HepG2 (cell line): ENCODE measurements at regions not wholly inside any gene's neighbourhood (a gene's known extent, or its start where the extent isn't known, plus 50 kb on each side); places are given as distances from the start of the nearest gene placed in this dataset.

Experiments
- ATAC-seq: fragments of 200-7000 bp; cut with Tn5 transposase; 3 replicates; pipeline ENCODE4 v1.9.1; 2020; ENCODE audit warnings: mild to moderate bottlenecking, moderate library complexity
- BruUV-seq: library from RNA; stranded (reverse); fragments of 400-500 nt; replicated peaks from 2 replicates; lab custom pipeline; 2021; lab: Mats Ljungman, UMichigan
- CTCF ChIA-PET: fragments of 300-600 bp; formaldehyde crosslinking; extraction: SDS; loops from one replicate; lab custom pipeline; 2021; ENCODE audit warnings: low total read pairs, inconsistent platforms, low intra/inter-chr PET ratio; lab: Yijun Ruan, JAX
- POLR2A ChIA-PET: fragments of 350-600 bp; sonication (Branson Sonifier 250); formaldehyde crosslinking; loops from one replicate; lab custom pipeline; 2020; ENCODE audit warnings: antibody characterized with exemption, inconsistent platforms; lab: Yijun Ruan, JAX
- DNase-seq: peaks from one replicate; pipeline ENCODE4 v3.0.0-alpha.2; 2015; ENCODE audit warnings: low spot score
- FAIRE-seq: peaks from 3 replicates; lab custom pipeline; 2011; peaks lifted over from hg19 to GRCh38; lab: Jason Lieb, UNC
- H2AFZ ChIP-seq: one replicate; pipeline ENCODE4 v1.6.1; 2011; ENCODE audit warnings: low read length, inconsistent platforms
- H3K27ac ChIP-seq: fragments of 300-600 bp; 3 replicates; pipeline ENCODE4 v1.8.0; 2011; ENCODE audit warnings: mixed run types, mild to moderate bottlenecking, mixed read lengths, low read length, inconsistent platforms; ENCODE audit not compliant: insufficient read depth; ENCODE audit errors: extremely low read length
- H3K27me3 ChIP-seq, 2 experiments: fragments of 200-600 bp in 1 of 2; 2 replicates in 1 of 2; 3 replicates in 1 of 2; pipeline versions ENCODE4 v1.6.0 to v1.8.0; 2011; ENCODE audit warnings: low read length in 2 of 2, mild to moderate bottlenecking in 2 of 2, moderate library complexity in 2 of 2, inconsistent platforms in 1 of 2; ENCODE audit not compliant: insufficient read depth in 2 of 2, control insufficient read depth in 1 of 2
- H3K36me3 ChIP-seq, 2 experiments: fragments of 200-600 bp in 1 of 2; replicated peaks in 1 of 2; 2 replicates in 1 of 2; 3 replicates in 1 of 2; pipeline versions ENCODE4 v1.5.1 to v1.8.0; 2011; ENCODE audit warnings: low read length in 2 of 2, inconsistent platforms in 1 of 2; ENCODE audit not compliant: insufficient read depth in 2 of 2, control insufficient read depth in 1 of 2
- H3K4me1 ChIP-seq: 2 replicates; pipeline ENCODE4 v1.5.1; 2012; ENCODE audit warnings: low read length, inconsistent platforms; ENCODE audit not compliant: insufficient read depth
- H3K4me2 ChIP-seq: 2 replicates; pipeline ENCODE4 v1.6.0; 2011; ENCODE audit warnings: low read depth, low read length, inconsistent platforms
- H3K4me3 ChIP-seq, 3 experiments: fragments of 200-600 bp in 1 of 3; sonication (generic), shearing (Covaris generic) in 1 of 3; replicated peaks in 1 of 3; 2 replicates each; pipeline ENCODE4 v1.5.1; 2011 to 2016; ENCODE audit warnings: low read length in 3 of 3, inconsistent platforms in 2 of 3, low read depth in 2 of 3, mild to moderate bottlenecking in 2 of 3, control low read depth in 1 of 3, mixed read lengths in 1 of 3; ENCODE audit not compliant: insufficient read depth in 1 of 3
- H3K79me2 ChIP-seq: one replicate; pipeline ENCODE4 v1.6.1; 2011; ENCODE audit warnings: low read length, inconsistent platforms; ENCODE audit not compliant: insufficient read depth
- H3K9ac ChIP-seq: 2 replicates; pipeline ENCODE4 v1.6.0; 2011; ENCODE audit warnings: mild to moderate bottlenecking, low read depth, low read length, inconsistent platforms; ENCODE audit not compliant: insufficient read depth
- H3K9me3 ChIP-seq: 2 replicates; pipeline ENCODE4 v1.5.1; 2012; ENCODE audit warnings: mild to moderate bottlenecking, low read length
- H4K20me1 ChIP-seq: 2 replicates; pipeline ENCODE4 v1.6.0; 2011; ENCODE audit warnings: inconsistent platforms, mild to moderate bottlenecking, low read length, moderate library complexity; ENCODE audit not compliant: insufficient read depth
- CC2D1A ChIP-seq: sonication (generic); formaldehyde crosslinking; IDR thresholded peaks from 2 replicates; pipeline ENCODE4 v1.8.1; 2023; ENCODE audit warnings: mild to moderate bottlenecking, missing genetic modification reagents
- CENPT ChIP-seq: sonication (generic); formaldehyde crosslinking; IDR thresholded peaks from 2 replicates; pipeline ENCODE4 v1.8.0; 2022; ENCODE audit warnings: low read depth, mild to moderate bottlenecking, moderate library complexity, missing genetic modification reagents
- CREB1 ChIP-seq, 2 experiments: fragments of 450-650 bp in 1 of 2; IDR thresholded peaks; 2 replicates each; pipeline ENCODE4 v1.6.1; 2016 to 2017; ENCODE audit warnings: control low read depth in 1 of 2, mild to moderate bottlenecking in 1 of 2, missing compliant biosample characterization in 1 of 2, missing genetic modification characterization in 1 of 2
- CSRNP2 ChIP-seq: sonication (generic); formaldehyde crosslinking; conservative IDR thresholded peaks from 2 replicates; pipeline ENCODE4 v1.8.0; 2022; ENCODE audit warnings: low read depth, missing genetic modification reagents
- ERF ChIP-seq: IDR thresholded peaks from 2 replicates; pipeline ENCODE4 v1.6.1; 2018; ENCODE audit warnings: missing biosample characterization, missing genetic modification reagents
- FOSL2 ChIP-seq: sonication (generic); formaldehyde crosslinking; IDR thresholded peaks from 2 replicates; pipeline ENCODE4 v1.4.0; 2020; ENCODE audit warnings: missing genetic modification reagents
- GLMP ChIP-seq: sonication (generic); formaldehyde crosslinking; IDR thresholded peaks from 2 replicates; pipeline ENCODE4 v1.9.0; 2021; ENCODE audit warnings: missing genetic modification reagents, mild to moderate bottlenecking, borderline replicate concordance
- HMG20A ChIP-seq: IDR thresholded peaks from 2 replicates; pipeline ENCODE4 v1.6.1; 2016; ENCODE audit warnings: borderline replicate concordance
- NFATC3 ChIP-seq: sonication (generic); formaldehyde crosslinking; IDR thresholded peaks from 2 replicates; pipeline ENCODE4 v1.5.1; 2020; ENCODE audit warnings: mild to moderate bottlenecking, missing genetic modification reagents
- PHF20 ChIP-seq: sonication (generic); formaldehyde crosslinking; IDR thresholded peaks from 2 replicates; pipeline ENCODE4 v1.5.0; 2020; ENCODE audit warnings: mild to moderate bottlenecking, missing genetic modification reagents
- SNAPC2 ChIP-seq: sonication (generic); formaldehyde crosslinking; IDR thresholded peaks from 2 replicates; pipeline ENCODE4 v1.8.1; 2022; ENCODE audit warnings: mild to moderate bottlenecking, missing genetic modification reagents
- SNAPC5 ChIP-seq: sonication (generic); formaldehyde crosslinking; IDR thresholded peaks from 2 replicates; pipeline ENCODE4 v1.8.1; 2023; ENCODE audit warnings: mild to moderate bottlenecking, missing genetic modification reagents, borderline replicate concordance
- SRSF1 ChIP-seq: fragments of 200-400 bp; formaldehyde crosslinking; optimal IDR thresholded peaks from 2 replicates; pipeline ENCODE3; 2017; ENCODE audit warnings: mild to moderate bottlenecking, low read depth, low read length, moderate library complexity
- STAG1 ChIP-seq: sonication (generic); formaldehyde crosslinking; IDR thresholded peaks from 2 replicates; pipeline ENCODE4 v1.4.0; 2020; ENCODE audit warnings: missing genetic modification reagents
- TEAD2 ChIP-seq: sonication (generic); formaldehyde crosslinking; IDR thresholded peaks from 2 replicates; pipeline ENCODE4 v1.9.0; 2021; ENCODE audit warnings: missing genetic modification reagents
- ZBTB21 ChIP-seq: sonication (generic); formaldehyde crosslinking; IDR thresholded peaks from 2 replicates; pipeline ENCODE4 v1.4.0; 2020; ENCODE audit warnings: missing genetic modification reagents
- ZNF614 ChIP-seq: IDR thresholded peaks from 2 replicates; pipeline ENCODE4 v1.6.1; 2018; ENCODE audit warnings: missing biosample characterization, missing genetic modification reagents, inconsistent platforms, borderline replicate concordance
- ZNF746 ChIP-seq: sonication (generic); formaldehyde crosslinking; IDR thresholded peaks from 2 replicates; pipeline ENCODE4 v1.8.0; 2022; ENCODE audit warnings: mild to moderate bottlenecking, missing genetic modification reagents
- WGBS: methylation state at CpG from one replicate; pipeline ENCODE4 v1.1.6; 2017; ENCODE audit warnings: low lambda C conversion rate; 5-methylcytosine and 5-hydroxymethylcytosine counted together
- in situ Hi-C: cut with HindIII; loops from 2 replicates; pipeline ENCODE4 v1.10.0; 2017; ENCODE audit warnings: low pct_unique_long_range_greater_than_20kb; ENCODE audit not compliant: extremely low pct_ligation_motif_present
- intact Hi-C: fragments of 100-400 bp; cut with micrococcal nuclease; formaldehyde crosslinking; loops from one replicate; pipeline ENCODE4 v1.10.0; 2022; ENCODE audit not compliant: unreplicated experiment

- TF ChIP-seq CSRNP2 (CRISPR knock-in tag) (no peak), CENPT (CRISPR knock-in tag) (no peak), SNAPC2 (no peak)
Measured at GRCh38 chr3:153041181-153041580, 120.8 kb upstream of the RAP2B start (continued).

- Histone ChIP-seq H3K9me3 (no peaks in the 10 kb centered on the region), H3K27me3 (no peaks in the 10 kb centered on the region), H3K79me2 (no peaks in the 10 kb centered on the region), H3K4me1 (peaks cover 7% of the 10 kb centered on the region), H3K4me3 (no peak overlapping the region), H3K27ac (no peak overlapping the region), H3K4me2 (no peak overlapping the region), H3K36me3 (no peaks in the 10 kb centered on the region), H2AFZ (no peak overlapping the region), H3K9ac (no peak overlapping the region), H4K20me1 (no peaks in the 10 kb centered on the region)
- DNase-seq: no peak
- WGBS: 0% methylated on average over 1 of the region's 1 CpG
- no peak for ATAC-seq
- intact Hi-C loops: no loop called here
- TF ChIP-seq NFATC3 (CRISPR knock-in tag): no peak
- TF ChIP-seq ZBTB21 (CRISPR knock-in tag): no peak
- no peak for TF ChIP-seq ZNF614 (CRISPR knock-in tag)
- no peak for TF ChIP-seq SRSF1
- no peak for TF ChIP-seq CC2D1A
- no peak for TF ChIP-seq ERF (CRISPR knock-in tag)
- TF ChIP-seq GLMP: no peak
- TF ChIP-seq HMG20A (CRISPR knock-in tag): no peak
- TF ChIP-seq TEAD2 (CRISPR knock-in tag): no peak
- no peak for TF ChIP-seq SNAPC5 (CRISPR knock-in tag)
- TF ChIP-seq FOSL2 (CRISPR knock-in tag): no peak
- no peak for TF ChIP-seq CREB1 (IDR thresholded peaks at IDR 0.05)
- no peak for TF ChIP-seq CREB1 (CRISPR knock-in tag; IDR thresholded peaks at IDR 0.05)
- no peak for TF ChIP-seq ZNF746 (CRISPR knock-in tag)
- no peak for TF ChIP-seq PHF20 (CRISPR knock-in tag)
- TF ChIP-seq STAG1: no peak
- no peak for FAIRE-seq
- in situ Hi-C loops: loop anchor here (5.0 to 25.0 kb wide), 4 partner anchors 125 to 723 kb away; no protein-coding TSS in a partner anchor
- no TSS peak for BruUV-seq
- ChIA-PET POLR2A (no interaction called here), CTCF (no interaction called here)
Measured at GRCh38 chr3:153042088-153042487, 119.9 kb upstream of the RAP2B start.
